Kidney epithelial cell (primary cell): ENCODE measurements at regions not wholly inside any gene's neighbourhood (a gene's known extent, or its start where the extent isn't known, plus 50 kb on each side); places are given as distances from the start of the nearest gene placed in this dataset.

Experiments used
- DNase-seq: peaks from one replicate; pipeline ENCODE4 v3.0.0-alpha.2; 2010; ENCODE audit warnings: low read depth
- H3K27me3 ChIP-seq: 2 replicates; pipeline ENCODE4 v1.6.0; 2011; ENCODE audit warnings: low read length; ENCODE audit not compliant: control insufficient read depth, insufficient read depth
- H3K36me3 ChIP-seq: 2 replicates; pipeline ENCODE4 v1.5.1; 2011; ENCODE audit warnings: low read length; ENCODE audit not compliant: control insufficient read depth, insufficient read depth
- H3K4me3 ChIP-seq: 2 replicates; pipeline ENCODE4 v1.5.1; 2011; ENCODE audit warnings: low read depth, mild to moderate bottlenecking, control low read depth, low read length
- CTCF ChIP-seq: IDR thresholded peaks from 2 replicates; pipeline ENCODE4 v1.5.1; 2011; ENCODE audit warnings: mild to moderate bottlenecking, moderate library complexity, low read length, control low read depth, inconsistent platforms; ENCODE audit not compliant: insufficient read depth, poor library complexity, severe bottlenecking

- Histone ChIP-seq H3K36me3 (no peaks in the 10 kb centered on the region), H3K27me3 (no peaks in the 10 kb centered on the region), H3K4me3 (no peak overlapping the region)
- no peak for TF ChIP-seq CTCF
- no peak for DNase-seq
These were observed 166.8 kb downstream of the SLITRK5 start for GRCh38 chr13:87837946-87838345.

DNA sequence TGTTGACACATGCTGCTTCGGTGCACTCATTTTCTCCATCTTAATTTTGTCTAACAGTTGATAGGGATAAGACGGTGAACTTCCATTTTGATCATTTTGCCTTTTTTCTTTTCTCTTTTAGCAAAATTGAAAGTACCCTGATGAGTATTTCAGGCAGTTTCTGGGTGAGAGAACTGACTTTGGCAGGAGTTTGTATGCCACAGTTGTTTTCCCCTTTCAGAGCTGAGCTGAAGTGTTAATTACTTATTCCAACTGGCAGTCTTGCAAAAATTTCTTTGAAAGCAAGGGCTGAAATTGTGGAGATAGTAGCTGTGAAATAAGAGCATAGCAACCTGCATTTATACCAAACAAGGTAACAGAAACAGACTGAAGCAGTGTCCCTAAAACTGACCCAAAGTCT, 180.2 kb downstream of the SLITRK5 start:
- no peak for TF ChIP-seq CTCF
- Histone ChIP-seq H3K36me3 (no peaks in the 10 kb centered on the region), H3K27me3 (no peaks in the 10 kb centered on the region), H3K4me3 (no peak overlapping the region)
- no peak for DNase-seq

DNA sequence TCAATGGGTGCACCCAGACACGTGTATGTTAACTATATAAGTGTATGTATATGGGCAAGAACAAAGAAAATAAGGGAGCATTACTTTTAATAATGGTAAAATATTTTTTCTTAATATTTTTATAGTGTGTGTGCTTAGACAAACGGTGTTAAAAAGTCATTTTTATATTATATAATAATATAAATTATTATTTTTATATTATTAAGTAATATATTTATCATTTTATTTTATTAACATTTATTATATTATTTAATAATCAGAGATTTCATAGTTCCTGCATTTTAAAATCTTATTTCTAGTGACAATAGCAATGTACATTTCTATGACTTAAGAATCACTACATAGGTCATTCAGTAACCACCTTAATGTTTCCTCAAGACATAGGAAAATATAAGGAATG, 184.4 kb downstream of the SLITRK5 start:
- no peaks in the 10 kb centered on the region for H3K27me3 ChIP-seq
- DNase-seq = no peak
- H3K4me3 ChIP-seq = no peak overlapping the region
- TF ChIP-seq CTCF = no peak
- no peaks in the 10 kb centered on the region for H3K36me3 ChIP-seq

- no peaks in the 10 kb centered on the region for H3K36me3 ChIP-seq
- no peak for TF ChIP-seq CTCF
- DNase-seq = no peak
- no peaks in the 10 kb centered on the region for H3K27me3 ChIP-seq
- no peak overlapping the region for H3K4me3 ChIP-seq
These were observed 188.1 kb downstream of the SLITRK5 start for GRCh38 chr13:87859261-87859660.

- no peak for DNase-seq
- no peak for TF ChIP-seq CTCF
- no peaks in the 10 kb centered on the region for H3K36me3 ChIP-seq
- H3K27me3 ChIP-seq = no peaks in the 10 kb centered on the region
- no peak overlapping the region for H3K4me3 ChIP-seq
These were observed 196.3 kb downstream of the SLITRK5 start for GRCh38 chr13:87867426-87867825.

GRCh38 chr13:87868731-87869130, 197.6 kb downstream of the SLITRK5 start:
- no peak for TF ChIP-seq CTCF
- Histone ChIP-seq H3K36me3 (no peaks in the 10 kb centered on the region), H3K27me3 (no peaks in the 10 kb centered on the region), H3K4me3 (no peak overlapping the region)
- DNase-seq = no peak
